Activated gamma-delta T cell treated with anti-CD3 and anti-CD28 coated beads, Interleukin-2, amount 50 U/mL, for 16 hours (primary cell): ENCODE measurements at regions not wholly inside any gene's neighbourhood (a gene's known extent, or its start where the extent isn't known, plus 50 kb on each side); places are given as distances from the start of the nearest gene placed in this dataset.

ENCODE experiments used
- DNase-seq: peaks from one replicate; pipeline ENCODE4 v3.0.0-alpha.2; 2020; ENCODE audit warnings: low read depth

DNA sequence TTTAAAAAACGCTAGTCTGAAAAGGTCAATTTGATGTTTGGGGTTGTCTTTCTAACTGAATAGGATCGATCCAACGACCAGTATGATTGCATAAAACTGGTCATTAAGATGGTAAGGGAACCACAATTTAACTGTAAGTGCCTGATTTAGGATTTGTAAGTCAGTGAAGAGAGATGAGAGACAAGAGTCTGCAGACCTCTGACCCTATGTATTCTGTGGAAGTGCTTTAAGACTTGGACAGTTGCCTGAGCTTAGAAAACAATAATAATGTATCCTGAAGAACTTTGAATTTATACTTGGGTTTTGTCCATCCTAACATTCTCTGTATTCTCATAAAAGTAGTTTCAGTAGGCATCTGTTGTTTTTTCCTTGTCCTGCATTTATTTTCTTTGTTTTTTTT lies 221.4 kb upstream of the SUCLG2 start:
- no peak for DNase-seq

DNA sequence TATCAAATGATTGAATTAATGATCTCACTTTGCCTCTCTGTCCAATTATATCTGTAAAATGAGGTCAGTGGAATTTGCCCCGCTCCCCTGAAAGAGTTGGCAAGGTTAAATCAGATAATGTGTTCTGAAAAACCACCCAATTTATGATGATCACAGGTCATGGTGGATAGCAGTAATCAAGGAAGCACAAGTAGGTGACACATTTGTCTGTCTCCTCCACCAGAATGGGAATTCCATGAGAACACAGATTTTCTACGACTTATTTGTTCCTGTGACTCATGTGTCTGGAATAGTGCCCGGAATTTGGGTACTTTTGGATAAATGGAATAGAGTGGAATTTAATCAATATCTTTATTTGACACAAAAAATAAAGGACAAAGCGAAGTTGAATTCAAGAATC lies 220.9 kb upstream of the SUCLG2 start:
- no peak for DNase-seq

DNA sequence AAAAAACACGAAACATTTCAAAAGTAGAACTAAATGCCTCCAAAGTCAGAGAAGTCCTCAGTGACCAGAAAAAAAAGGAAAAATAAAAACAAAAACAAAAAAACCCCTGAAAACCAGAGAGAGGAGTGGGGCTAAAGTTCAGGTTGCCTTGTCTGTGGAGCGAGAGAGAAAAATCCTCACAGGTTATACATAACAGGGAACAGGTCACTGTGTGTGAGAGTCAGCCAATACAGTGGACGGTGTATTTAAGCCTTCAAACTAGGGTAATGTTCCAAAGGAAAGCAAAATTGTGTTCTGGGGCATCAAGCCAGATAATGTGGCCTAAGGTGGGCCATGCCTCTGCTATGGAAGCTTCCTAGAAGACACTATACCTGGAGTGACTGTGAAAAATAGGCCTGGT lies 216.1 kb upstream of the SUCLG2 start:
- DNase-seq: no peak

DNA sequence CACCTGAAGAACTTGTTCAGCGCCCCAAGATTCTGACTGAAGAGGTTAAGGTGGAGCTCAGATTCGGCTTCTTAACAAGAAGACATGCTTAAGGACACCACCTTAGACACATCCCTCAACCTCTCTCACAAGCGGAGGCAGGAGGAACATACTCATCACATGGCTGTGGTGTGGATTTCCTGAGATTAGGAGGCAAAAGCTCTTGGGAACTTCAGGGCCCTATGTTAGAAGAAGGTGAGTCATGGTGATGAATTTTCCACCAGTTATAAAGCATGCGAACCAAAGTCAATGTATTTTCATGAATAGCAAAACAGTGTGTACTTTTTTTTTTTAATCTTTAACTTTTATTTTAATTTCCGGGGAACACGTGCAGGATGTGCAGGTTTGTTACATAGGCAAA lies 212.2 kb upstream of the SUCLG2 start:
- DNase-seq: no peak

DNA sequence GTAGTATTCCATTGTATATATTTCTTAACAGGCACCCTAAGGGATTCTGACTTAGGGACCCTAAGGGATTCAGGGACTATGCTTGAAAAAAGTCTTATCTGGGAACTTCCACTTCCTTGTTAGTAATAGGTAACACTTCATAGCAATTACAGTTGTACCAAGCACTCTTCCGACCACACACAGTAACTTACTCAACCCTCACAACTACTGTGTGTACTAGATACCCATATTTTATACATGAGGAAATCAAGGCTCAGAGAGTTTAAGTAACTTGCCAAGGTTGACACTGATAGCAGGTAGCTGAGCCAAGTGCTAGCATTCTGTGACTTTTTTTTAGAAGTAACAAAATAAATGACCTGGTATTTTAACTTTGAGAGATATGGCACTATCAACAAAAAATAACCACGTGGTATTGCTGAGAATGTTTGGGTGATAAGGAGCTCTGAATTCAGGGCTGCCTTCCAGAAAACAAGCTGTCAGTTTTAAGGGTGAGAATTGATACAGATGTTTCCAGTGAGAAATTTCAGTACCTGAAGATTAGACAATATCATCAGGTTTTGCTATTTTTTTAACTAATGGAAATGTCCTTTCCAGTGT lies 210.3 kb upstream of the SUCLG2 start:
- DNase-seq: no peak

DNA sequence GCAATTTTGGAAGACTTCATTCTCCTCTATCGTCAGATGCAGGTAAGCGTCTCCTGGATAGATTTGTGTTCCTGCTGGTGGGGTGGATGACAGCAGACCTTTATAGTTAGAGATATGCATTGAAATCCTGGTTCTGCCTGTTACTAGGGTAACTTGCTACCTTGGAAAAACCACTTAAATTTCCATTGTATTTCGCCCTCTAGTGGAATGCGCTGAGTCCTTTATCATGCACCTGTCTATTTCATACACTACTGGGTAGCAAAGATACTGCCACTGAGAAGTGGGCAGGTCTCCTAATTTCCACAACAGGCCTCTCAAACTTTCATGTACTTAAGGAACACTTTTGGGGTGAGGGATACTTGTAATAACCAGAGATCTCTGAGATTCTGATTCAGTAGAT lies 209.5 kb upstream of the SUCLG2 start:
- no peak for DNase-seq

DNA sequence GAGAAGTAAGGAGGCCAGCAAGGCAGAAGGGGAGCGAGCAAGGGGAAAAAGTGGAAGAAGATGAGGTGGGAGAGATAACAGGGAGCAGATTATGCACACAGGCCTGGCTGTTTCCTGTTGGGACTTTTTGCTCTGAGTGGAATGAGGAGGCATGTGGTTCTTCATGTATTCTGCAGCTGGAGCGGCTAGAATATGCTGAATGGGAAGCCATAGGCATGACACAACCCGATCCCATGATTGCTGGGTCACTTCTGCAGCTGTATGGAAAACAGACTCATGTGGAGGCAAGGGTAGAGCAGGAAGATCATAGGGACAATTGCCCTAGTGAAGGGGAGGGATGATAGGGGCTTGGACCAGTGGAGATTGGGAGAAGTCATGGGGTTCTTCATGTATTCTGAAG lies 206.0 kb upstream of the SUCLG2 start:
- no peak for DNase-seq

DNA sequence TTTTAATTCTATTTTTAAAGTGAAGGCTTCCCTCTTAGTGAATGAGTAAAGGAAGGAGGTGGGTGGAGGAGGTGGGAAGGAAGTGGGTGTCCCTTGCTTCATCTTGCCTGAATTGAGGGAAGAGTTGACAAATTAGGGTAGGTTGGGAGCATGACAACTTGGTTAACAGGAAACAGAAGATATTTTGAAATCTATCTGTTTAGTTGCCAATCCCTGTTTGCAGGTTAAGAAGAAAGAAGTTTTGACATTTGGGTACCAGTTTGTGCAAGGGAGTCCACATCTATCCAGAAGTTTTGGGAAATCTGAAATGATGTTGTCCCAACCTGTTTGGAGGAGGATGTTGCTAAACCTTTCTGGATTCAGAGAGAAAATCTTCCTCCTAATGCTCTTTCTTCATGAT lies 204.1 kb upstream of the SUCLG2 start:
- DNase-seq: no peak

DNA sequence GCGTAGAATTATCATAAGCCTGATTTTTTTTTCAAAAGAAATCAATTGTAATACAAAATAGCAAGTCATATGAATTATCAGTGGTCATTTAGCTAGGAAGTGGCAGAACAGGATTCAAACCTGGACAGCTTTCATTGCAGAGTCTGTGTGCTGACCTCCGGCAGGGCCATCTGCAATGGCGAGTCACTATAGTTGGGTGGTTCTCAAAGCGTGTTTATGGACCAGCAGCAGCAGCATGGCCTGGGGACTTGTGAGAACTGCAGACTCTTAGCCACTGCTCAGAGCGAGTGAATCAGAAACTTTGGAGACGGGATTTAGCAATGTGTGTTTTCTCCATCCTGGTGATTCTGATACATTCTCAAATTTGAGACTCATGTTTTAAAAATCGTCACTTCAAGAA lies 202.3 kb upstream of the SUCLG2 start:
- DNase-seq: no peak

DNA sequence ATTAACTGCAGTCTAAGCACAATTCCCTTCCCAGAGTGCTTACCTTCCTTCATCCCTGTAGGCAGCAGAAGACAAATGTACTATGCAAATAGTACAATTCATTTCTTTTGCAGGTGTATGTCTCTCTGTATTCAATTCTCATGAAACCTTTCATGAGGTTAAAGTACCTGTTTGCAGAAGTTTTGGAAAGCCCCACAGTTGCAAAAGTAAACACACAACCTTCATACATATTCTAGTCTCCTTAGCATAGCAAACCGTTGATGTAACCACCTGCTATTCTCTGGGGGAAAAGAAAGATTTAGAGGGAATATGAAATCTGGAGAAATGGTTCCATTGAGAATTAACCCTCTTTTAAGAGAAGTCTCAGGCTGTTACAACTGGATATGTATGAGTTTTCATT lies 200.3 kb upstream of the SUCLG2 start:
- DNase-seq: no peak

DNA sequence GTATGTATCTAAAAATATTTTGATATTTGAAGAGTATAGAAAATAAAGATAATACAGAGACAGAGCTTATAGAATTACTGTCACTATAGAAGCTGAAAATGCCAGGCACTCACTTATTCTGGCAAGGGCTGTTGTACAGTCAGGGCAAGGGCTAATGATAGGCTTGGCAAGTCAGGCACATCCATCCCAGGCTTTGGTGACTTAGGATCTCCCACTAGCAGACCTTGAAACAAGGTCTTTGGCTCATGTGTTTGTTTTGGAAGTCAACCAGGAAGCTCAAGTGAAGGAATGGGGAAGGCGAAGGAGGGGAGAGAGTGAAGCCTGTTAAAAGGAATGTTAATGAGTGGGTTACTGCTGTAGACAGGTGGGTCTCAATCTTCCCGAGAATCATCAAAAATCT lies 199.1 kb upstream of the SUCLG2 start:
- no peak for DNase-seq

DNA sequence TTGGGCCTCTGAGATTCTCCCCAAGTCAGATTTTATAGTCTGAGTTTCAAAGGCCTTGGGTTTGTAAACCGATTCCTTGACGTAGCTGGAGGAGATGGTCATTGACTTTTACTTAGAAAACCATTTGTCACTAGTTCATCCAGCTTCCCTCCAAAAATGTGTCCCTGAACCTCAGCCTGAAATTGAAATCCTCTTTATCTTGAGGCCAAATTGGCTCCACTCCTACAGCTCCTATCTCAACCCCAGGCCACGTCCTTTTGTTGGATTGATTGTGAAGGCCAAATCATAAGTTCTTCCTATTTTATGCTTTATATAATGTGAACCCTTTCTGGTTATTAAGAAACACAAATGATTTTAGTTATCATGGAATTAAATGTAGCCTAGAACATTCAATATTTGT lies 193.9 kb upstream of the SUCLG2 start:
- no peak for DNase-seq

DNA sequence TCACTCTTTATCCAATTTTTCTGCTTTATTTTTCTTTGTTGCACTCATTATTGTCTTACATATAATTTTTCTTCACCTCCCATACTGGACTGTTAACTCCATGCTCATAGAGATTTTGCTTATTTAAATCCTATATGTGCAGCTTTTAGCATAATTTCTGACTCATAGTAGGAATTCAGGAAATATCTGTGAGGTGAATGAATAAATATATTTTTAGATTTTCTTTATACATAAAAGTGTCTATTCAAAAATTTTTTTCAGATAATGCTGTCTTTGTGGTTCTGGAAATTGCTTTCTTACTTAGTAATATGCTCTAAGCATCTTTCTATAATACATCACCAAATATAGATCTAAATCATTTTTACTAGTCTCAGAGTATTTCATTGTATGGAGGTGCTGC lies 191.8 kb upstream of the SUCLG2 start:
- DNase-seq: no peak

DNA sequence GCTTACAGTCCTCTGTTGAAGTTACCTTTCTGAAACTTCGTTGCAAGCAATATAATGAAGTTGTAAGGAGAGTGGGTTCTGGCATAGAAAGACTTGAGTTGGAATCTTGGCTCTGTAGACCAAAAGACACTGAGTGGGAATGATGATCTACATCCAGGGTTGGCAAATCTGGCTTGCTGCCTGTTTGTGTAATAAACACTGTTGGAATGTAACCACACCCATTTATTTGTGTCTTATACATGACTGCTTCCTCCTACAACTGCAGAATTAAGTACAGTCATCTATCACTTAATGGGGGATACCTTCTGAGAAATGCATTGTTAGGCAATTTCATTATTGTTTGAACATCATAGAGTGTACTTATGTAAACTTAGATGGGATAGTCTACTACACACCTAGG lies 178.4 kb upstream of the SUCLG2 start:
- DNase-seq: no peak

DNA sequence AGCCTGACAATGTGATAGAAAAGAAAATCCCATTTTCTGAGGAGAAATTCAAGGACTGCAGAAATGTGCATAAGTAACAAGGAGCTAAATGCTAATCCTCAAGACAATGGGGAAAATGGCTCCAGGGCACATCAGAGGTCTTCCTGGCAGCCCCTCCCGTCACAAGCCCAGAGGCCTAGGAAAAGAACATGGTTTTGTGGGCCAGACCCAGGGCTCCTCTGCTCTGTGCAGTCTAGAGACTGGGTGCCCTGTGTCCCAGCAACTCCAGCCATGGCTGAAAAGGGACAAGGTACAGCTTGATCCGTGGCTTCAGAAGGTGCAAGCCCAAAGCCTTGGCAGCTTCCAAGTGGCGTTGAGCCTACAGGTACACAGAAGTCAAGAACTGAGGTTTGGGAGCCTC lies 176.8 kb upstream of the SUCLG2 start:
- no peak for DNase-seq

DNA sequence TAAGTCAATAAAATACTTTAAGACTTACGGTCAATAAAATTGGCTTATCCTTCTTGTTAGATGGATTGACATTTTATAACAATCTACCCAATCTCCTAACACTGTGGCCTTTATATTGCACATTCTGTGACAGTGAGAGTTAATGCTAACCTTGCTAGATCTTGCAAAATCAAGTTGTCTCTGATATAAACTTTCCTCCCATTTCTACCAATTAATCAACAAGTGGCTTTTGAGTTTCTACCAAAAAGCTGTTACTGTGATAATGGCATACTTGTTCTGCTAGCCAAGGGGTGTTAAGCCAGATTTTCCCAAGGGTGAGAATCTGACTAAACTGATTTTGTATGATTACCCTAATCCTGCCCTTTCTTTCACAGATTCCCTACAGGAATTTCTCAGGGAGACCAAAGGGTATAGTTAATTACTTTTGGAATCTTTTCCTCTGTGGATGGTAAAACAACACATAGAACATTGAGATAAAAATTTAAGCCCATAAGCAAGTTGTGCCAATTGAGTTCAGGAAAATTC lies 174.1 kb upstream of the SUCLG2 start:
- DNase-seq: no peak

DNA sequence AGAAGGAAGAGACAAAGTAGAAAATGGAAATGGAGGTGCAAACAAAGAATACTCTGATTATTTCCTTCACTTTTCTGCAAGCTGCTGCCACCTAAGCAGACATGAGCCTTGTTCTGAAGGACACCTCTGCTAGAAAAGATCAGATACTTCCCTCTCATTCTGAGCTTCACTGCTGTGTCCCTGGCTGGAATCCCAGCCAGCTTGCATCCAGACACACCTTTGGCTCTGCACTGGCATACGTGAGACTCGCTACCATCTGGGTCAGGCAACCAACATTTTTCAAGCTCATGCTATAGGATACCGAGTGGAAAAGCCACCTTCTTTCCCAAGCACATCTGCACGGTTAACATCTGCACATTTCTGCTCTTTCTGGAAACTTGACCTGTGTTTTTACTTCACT lies 166.7 kb upstream of the SUCLG2 start:
- DNase-seq: no peak

DNA sequence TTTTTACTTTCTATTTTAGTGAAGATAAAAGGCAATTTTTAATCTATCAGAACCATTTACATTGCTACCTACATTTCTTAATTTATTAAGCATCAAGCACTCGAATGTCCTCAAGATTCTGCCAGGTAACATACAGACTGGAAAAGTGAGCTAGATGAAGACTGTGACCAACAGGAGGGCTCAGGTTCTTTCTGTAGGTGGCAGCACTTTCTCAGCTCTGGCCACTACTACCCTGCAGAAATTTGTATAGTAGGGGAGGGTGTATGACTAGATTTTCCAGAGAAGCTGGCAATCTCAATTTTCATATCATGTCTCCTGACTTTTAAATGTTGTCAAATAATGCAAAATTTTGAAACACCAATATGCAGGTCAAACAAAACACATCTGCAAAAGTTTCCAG lies 165.0 kb upstream of the SUCLG2 start:
- DNase-seq: no peak

DNA sequence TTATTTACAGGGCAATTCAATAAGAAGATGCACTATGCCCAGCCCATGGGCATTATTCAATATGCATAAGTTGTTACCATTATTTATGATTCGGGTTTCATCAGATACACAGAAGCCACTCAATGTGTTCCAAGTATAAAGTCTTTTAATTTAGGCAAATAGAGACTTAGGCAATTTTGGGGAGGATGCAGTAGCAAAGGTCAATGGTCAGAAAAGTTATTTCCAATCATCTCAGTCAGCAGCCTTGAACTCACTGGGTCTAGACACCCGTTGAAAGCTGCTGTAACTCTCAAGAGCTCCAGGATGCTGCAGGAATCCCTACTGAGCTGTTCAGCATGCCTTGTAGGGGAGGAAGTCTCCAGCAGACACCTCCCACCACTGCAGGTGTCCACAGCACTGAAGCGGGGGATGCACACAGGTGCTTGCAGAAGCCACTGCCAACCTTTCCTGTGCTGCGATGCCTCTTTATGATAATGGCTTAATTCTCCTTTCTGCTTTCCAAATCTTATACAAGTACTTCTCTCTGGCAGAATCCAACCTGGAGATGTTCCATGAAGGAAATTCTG lies 155.0 kb upstream of the SUCLG2 start:
- DNase-seq: no peak

DNA sequence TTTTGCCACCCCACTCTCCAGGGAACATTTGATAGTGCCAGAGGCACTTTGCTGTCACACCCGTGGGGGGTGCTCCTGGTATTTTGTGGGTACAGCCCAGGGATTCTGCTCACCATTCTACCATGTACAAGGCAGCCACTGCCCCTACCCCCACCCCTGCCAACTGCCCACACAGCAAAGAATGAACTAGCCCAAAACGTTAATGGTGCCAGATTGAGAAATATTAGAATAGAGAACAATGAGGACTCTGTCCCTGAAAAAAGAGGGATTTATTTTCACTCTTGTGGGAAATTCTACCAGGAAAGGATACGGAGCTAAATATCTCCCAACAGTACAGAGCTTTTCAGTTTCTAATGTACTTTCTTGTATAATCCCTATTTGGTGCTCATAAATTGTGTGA lies 154.5 kb upstream of the SUCLG2 start:
- no peak for DNase-seq

DNA sequence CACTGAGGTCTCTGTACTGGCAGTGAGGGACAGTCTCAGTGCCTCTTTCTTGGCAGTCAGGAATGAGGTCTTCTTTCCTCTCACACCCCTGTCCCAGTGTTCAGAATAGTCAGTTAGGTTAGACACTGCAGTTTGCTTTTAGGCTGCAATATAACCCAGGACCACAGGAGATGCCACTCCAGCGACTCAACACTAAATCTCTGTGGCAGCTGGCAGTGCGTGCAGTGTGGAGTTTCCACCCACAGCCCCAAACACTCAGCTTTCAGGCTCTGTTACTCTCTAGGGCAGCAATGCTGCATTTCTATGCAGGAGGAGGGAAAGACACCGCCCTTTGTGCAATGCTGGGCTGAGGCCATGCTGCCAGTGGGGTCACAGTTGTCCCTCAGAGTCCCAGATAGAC lies 150.2 kb upstream of the SUCLG2 start:
- DNase-seq: no peak

DNA sequence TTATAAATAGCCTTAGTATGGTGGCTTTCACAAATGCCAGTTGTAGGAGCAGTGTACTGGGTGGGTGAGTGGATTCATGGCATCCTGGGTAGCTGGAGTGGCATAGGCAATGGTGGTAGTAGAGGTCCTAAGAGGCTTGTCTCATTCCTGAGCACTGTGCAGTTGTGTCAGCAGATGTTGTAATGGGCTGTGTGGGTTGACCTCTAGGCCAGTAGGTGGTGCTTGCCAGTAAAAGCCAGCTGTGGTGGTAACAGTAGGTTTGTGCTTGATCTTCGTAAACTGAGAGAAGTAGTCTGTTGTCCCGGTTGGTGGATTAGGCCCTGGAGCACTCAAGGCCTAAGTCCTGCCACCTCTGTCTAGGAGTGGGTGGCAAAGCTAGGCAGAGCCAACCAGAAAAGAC lies 149.7 kb upstream of the SUCLG2 start:
- no peak for DNase-seq

DNA sequence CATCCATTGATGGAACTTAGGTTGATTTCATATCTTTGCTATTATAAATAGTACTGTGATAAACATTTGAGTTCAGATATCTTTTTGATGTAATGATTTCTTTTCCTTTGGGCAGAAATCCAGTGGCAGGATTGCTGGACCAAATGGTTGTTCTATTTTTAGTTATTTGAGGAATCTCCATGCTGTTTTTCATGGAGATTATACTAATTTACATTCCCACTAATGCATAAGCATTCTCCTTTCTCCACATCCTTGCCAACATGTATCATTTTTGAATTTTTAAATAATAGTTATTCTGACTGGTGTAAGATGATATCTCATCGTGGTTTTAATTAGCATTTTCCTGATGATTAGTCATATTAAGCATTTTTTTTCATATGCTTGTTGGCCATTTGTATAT lies 144.0 kb upstream of the SUCLG2 start:
- no peak for DNase-seq

DNA sequence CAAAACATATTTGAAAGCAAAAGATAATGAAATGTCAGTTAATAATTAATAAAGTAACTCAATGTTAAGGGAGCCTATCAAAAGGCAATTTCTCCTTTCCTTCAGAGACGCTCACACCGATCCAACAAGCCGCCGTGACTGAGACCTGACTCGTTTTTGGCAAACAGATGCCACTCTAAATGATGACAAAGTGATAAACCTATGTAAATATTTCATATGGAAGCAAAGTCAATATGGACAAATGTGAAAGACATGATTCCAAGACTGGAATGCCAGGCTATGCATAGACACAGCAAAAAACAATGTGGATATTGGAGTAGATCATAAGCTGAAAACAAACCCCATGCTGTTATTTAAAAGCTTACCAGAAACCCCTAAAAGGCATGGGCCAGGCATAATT lies 137.2 kb upstream of the SUCLG2 start:
- DNase-seq: no peak

DNA sequence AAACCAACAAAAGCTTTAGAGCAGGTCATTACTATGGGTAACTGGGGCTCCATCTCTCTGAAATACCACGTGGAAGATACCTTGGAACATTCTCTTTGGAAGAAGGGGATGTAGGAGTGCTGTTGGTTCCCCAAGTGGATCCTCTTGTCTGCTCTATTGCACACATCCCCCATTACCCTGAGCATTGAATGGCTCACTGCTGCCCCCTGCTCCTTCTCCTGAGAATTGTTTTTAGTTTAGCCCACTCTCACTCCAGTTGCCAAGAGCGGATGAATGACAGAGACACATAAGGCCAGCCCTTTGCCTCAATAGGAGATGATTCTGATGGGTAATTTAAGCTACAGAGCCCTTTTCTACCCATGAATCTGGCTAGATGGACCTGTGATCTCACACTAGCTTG lies 135.6 kb upstream of the SUCLG2 start:
- DNase-seq: peak; percentile 45
